Prostate gland (tissue), 2 donors: ENCODE measurements at regions not wholly inside any gene's neighbourhood (a gene's known extent, or its start where the extent isn't known, plus 50 kb on each side); places are given as distances from the start of the nearest gene placed in this dataset.
A peak's percentile ranks its signal among the peaks of the same experiment; 100 is the strongest.

ENCODE experiments used
- POLR2AphosphoS5 ChIP-seq: sonication (generic); formaldehyde crosslinking; IDR thresholded peaks from one replicate; pipeline ENCODE4 v1.6.1; 2017; ENCODE audit warnings: antibody characterized with exemption
- TF ChIP-seq, protein P1 (sequence below), 4 experiments: fragments of 200-600 bp in 2 of 4; fragments of 450-650 bp in 2 of 4; sonication (generic) in 2 of 4; IDR thresholded peaks; 1 replicate in 3 of 4; 2 replicates in 1 of 4; pipeline ENCODE4 v1.5.1; 2016 to 2019; ENCODE audit warnings: antibody characterized with exemption in 4 of 4, mild to moderate bottlenecking in 2 of 4, moderate library complexity in 2 of 4

DNA sequence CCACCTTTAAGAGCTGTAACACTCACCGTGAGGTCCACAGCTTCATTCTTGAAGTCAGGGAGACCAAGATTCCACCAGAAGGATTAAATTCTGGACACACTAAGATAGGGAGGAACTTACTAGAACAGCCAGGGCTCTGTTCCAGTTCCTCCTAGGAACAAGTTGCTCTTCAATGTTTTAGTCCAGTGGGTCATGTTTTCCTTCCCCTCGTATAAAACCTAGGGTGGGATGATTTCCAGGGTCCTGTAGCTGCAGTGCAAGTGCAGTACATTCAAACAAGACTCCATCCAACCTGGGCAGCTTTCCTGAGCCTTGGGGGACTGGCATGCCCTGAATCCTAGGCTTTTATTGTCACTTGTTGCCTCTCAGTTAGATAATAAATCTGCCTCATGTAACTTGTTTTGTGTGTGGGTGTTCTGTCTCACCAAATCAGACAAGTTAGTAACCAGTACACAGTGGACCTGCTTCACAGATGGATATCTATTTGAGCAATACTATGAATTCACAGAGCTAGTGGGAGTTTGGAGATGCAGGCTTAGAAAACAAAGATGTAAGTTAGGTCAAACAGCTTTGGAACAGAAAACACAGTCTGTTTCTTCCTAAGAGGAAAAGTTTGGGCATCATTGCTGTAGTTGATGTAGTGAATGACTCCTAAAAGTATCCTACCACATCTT, 405.6 kb downstream of the GABRG2 start:
- TF ChIP-seq, protein P1, sequence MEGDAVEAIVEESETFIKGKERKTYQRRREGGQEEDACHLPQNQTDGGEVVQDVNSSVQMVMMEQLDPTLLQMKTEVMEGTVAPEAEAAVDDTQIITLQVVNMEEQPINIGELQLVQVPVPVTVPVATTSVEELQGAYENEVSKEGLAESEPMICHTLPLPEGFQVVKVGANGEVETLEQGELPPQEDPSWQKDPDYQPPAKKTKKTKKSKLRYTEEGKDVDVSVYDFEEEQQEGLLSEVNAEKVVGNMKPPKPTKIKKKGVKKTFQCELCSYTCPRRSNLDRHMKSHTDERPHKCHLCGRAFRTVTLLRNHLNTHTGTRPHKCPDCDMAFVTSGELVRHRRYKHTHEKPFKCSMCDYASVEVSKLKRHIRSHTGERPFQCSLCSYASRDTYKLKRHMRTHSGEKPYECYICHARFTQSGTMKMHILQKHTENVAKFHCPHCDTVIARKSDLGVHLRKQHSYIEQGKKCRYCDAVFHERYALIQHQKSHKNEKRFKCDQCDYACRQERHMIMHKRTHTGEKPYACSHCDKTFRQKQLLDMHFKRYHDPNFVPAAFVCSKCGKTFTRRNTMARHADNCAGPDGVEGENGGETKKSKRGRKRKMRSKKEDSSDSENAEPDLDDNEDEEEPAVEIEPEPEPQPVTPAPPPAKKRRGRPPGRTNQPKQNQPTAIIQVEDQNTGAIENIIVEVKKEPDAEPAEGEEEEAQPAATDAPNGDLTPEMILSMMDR (IDR thresholded peaks at IDR 0.05) = no peak
- TF ChIP-seq POLR2AphosphoS5 = peak; percentile 46
